H9 (cell line): ENCODE measurements at regions not wholly inside any gene's neighbourhood (a gene's known extent, or its start where the extent isn't known, plus 50 kb on each side); places are given as distances from the start of the nearest gene placed in this dataset.

Experiments
- DNase-seq: peaks from one replicate; pipeline ENCODE4 v3.0.0-alpha.2; 2017
- H2AFZ ChIP-seq: one replicate; pipeline ENCODE4 v1.6.1; 2013; ENCODE audit warnings: mild to moderate bottlenecking, low read length, control low read depth, moderate library complexity
- H2AK5ac ChIP-seq: 2 replicates; pipeline ENCODE4 v1.6.1; 2013; ENCODE audit warnings: low read length, control low read depth, mixed read lengths; ENCODE audit not compliant: insufficient read length
- H2BK120ac ChIP-seq: one replicate; pipeline ENCODE4 v1.6.1; 2013; ENCODE audit warnings: low read depth, mild to moderate bottlenecking, low read length, control low read depth, inconsistent platforms; ENCODE audit not compliant: poor library complexity, severe bottlenecking
- H2BK12ac ChIP-seq: 2 replicates; pipeline ENCODE4 v1.6.1; 2013; ENCODE audit warnings: low read length, control low read depth, mixed read lengths, low read depth; ENCODE audit not compliant: insufficient read length
- H2BK15ac ChIP-seq: 2 replicates; pipeline ENCODE4 v1.6.1; 2013; ENCODE audit warnings: low read depth, low read length, control low read depth
- H2BK20ac ChIP-seq: one replicate; pipeline ENCODE4 v1.6.1; 2013; ENCODE audit warnings: low read depth, mild to moderate bottlenecking, low read length, control low read depth, inconsistent platforms; ENCODE audit not compliant: poor library complexity, severe bottlenecking
- H2BK5ac ChIP-seq: 2 replicates; pipeline ENCODE4 v1.6.1; 2013; ENCODE audit warnings: low read length, control low read depth, mixed read lengths; ENCODE audit not compliant: insufficient read length
- H3K14ac ChIP-seq: 2 replicates; pipeline ENCODE4 v1.6.1; 2013; ENCODE audit warnings: low read length, control low read depth; ENCODE audit not compliant: insufficient read depth
- H3K18ac ChIP-seq: 2 replicates; pipeline ENCODE4 v1.6.1; 2013; ENCODE audit warnings: low read depth, mild to moderate bottlenecking, mixed read lengths, low read length, control low read depth; ENCODE audit not compliant: insufficient read length
- H3K23ac ChIP-seq: 2 replicates; pipeline ENCODE4 v1.6.1; 2013; ENCODE audit warnings: low read length, control low read depth, mixed read lengths, low read depth; ENCODE audit not compliant: insufficient read length
- H3K23me2 ChIP-seq: 2 replicates; pipeline ENCODE4 v1.6.1; 2013; ENCODE audit warnings: low read depth, mild to moderate bottlenecking, mixed read lengths, low read length, control low read depth; ENCODE audit not compliant: insufficient read length, poor library complexity, severe bottlenecking
- H3K27ac ChIP-seq: 2 replicates; pipeline ENCODE4 v1.5.1; 2013; ENCODE audit warnings: low read length, control low read depth, mixed read lengths, low read depth; ENCODE audit not compliant: insufficient read length
- H3K27me3 ChIP-seq: 2 replicates; pipeline ENCODE4 v1.6.1; 2013; ENCODE audit warnings: low read length, control low read depth, inconsistent platforms; ENCODE audit not compliant: insufficient read depth
- H3K4ac ChIP-seq: 2 replicates; pipeline ENCODE4 v1.6.1; 2013; ENCODE audit warnings: low read depth, mild to moderate bottlenecking, control low read depth, inconsistent platforms, low read length, moderate library complexity
- H3K4me1 ChIP-seq: 2 replicates; pipeline ENCODE4 v1.6.1; 2013; ENCODE audit warnings: low read length, control low read depth, inconsistent platforms; ENCODE audit not compliant: insufficient read depth
- H3K4me2 ChIP-seq: 2 replicates; pipeline ENCODE4 v1.6.1; 2013; ENCODE audit warnings: low read length, control low read depth, mixed read lengths; ENCODE audit not compliant: insufficient read length, insufficient read depth
- H3K56ac ChIP-seq: 2 replicates; pipeline ENCODE4 v1.6.1; 2013; ENCODE audit warnings: low read depth, mild to moderate bottlenecking, mixed read lengths, low read length, control low read depth; ENCODE audit not compliant: insufficient read length
- H3K79me1 ChIP-seq: 2 replicates; pipeline ENCODE4 v1.6.1; 2013; ENCODE audit warnings: low read depth, mild to moderate bottlenecking, moderate library complexity, low read length, control low read depth, inconsistent platforms; ENCODE audit not compliant: insufficient read depth, poor library complexity, severe bottlenecking
- H3K79me2 ChIP-seq: 2 replicates; pipeline ENCODE4 v1.6.1; 2013; ENCODE audit warnings: low read length, control low read depth, inconsistent platforms; ENCODE audit not compliant: insufficient read depth
- H3K9ac ChIP-seq: 2 replicates; pipeline ENCODE4 v1.6.1; 2013; ENCODE audit warnings: low read length, control low read depth, mixed read lengths; ENCODE audit not compliant: insufficient read length; ENCODE audit errors: extremely low read depth
- H3K9me3 ChIP-seq: one replicate; pipeline ENCODE4 v1.6.1; 2013; ENCODE audit warnings: low read depth, low read length, inconsistent platforms; ENCODE audit not compliant: control insufficient read depth
- H3T11ph ChIP-seq: one replicate; pipeline ENCODE4 v1.6.1; 2013; ENCODE audit warnings: mild to moderate bottlenecking, low read length, control low read depth, inconsistent platforms
- H4K20me1 ChIP-seq: one replicate; pipeline ENCODE4 v1.6.1; 2013; ENCODE audit not compliant: control insufficient read depth, insufficient read length, insufficient read depth
- H4K5ac ChIP-seq: 2 replicates; pipeline ENCODE4 v1.6.1; 2013; ENCODE audit warnings: low read depth, mild to moderate bottlenecking, mixed read lengths, low read length, control low read depth; ENCODE audit not compliant: insufficient read length
- H4K8ac ChIP-seq: replicated peaks from 2 replicates; pipeline ENCODE4 v1.6.1; 2013; ENCODE audit warnings: low read length, control low read depth, mixed read lengths, low read depth; ENCODE audit not compliant: insufficient read length
- H4K91ac ChIP-seq: 2 replicates; pipeline ENCODE4 v1.6.1; 2013; ENCODE audit warnings: low read depth, mild to moderate bottlenecking, moderate library complexity, mixed read lengths, low read length, control low read depth; ENCODE audit not compliant: insufficient read length
- H3K27ac Mint-ChIP-seq, 3 experiments: 2 replicates in 2 of 3; 3 replicates in 1 of 3; pipeline ENCODE4 v1.8.0; 2020 to 2021; ENCODE audit warnings: mixed read lengths in 3 of 3, mild to moderate bottlenecking in 1 of 3, moderate library complexity in 1 of 3
- H3K27me3 Mint-ChIP-seq: 2 replicates; pipeline ENCODE4 v1.8.0; 2021; ENCODE audit warnings: low read depth, mild to moderate bottlenecking, moderate library complexity, mixed read lengths
- H3K36me3 Mint-ChIP-seq, 3 experiments: 2 replicates in 2 of 3; 3 replicates in 1 of 3; pipeline ENCODE4 v1.8.0; 2020 to 2021; ENCODE audit warnings: low read depth in 3 of 3, mixed read lengths in 3 of 3; ENCODE audit not compliant: insufficient read depth in 1 of 3
- H3K4me1 Mint-ChIP-seq, 2 experiments: 2 replicates each; pipeline ENCODE4 v1.8.0; 2020; ENCODE audit warnings: mixed read lengths in 2 of 2
- H3K4me3 Mint-ChIP-seq, 2 experiments: 2 replicates in 1 of 2; 3 replicates in 1 of 2; pipeline ENCODE4 v1.8.0; 2020 to 2021; ENCODE audit warnings: mild to moderate bottlenecking in 2 of 2, mixed read lengths in 2 of 2, moderate library complexity in 1 of 2
- H3K9me3 Mint-ChIP-seq, 2 experiments: 2 replicates in 1 of 2; 3 replicates in 1 of 2; pipeline ENCODE4 v1.8.0; 2020; ENCODE audit warnings: mild to moderate bottlenecking in 2 of 2, mixed read lengths in 2 of 2, moderate library complexity in 1 of 2
- WGBS: extraction: QIAGEN DNeasy Blood & Tissue Kit; methylation state at CpG from one replicate; pipeline ENCODE4 v1.1.7; 2013; ENCODE audit warnings: missing lambda C conversion rate, low lambda C conversion rate, mixed read lengths; ENCODE audit not compliant: insufficient read length; ENCODE audit errors: extremely low coverage; 5-methylcytosine and 5-hydroxymethylcytosine counted together
- TF ChIP-seq, protein P1 (sequence below): fragments of 200-600 bp; sonication (generic); conservative IDR thresholded peaks from 3 replicates; pipeline ENCODE4 v1.8.0; 2021; ENCODE audit warnings: antibody characterized with exemption, mild to moderate bottlenecking

DNA sequence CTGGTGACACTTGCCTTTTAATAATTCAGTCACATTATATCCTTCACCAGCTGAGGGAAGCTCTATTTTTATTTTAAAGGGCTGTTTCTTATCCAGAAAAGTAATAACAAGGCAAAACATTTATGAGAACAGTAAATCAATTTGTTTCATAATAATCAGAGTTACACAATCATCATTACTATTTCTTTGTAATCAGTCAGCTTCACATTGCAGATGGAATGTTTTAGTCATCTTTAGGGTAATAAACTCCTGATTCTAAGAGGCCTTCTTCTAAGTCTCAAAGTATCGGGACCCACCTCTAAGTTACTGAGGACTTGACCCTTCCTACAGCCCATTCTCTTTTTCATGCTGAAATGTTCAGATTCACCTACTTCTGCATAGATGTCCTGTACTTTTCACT is 298.3 kb upstream of the TGFBR2 start:
- no peak overlapping the region for H2AFZ ChIP-seq
- H3K79me1 ChIP-seq = no peaks in the 10 kb centered on the region
- H3K27me3 ChIP-seq = no peaks in the 10 kb centered on the region
- no peak overlapping the region for H3K27ac ChIP-seq
- no peak overlapping the region for H2AK5ac ChIP-seq
- H3K14ac ChIP-seq = no peak overlapping the region
- no CpG with 5 or more reads among the region's 1 CpG for WGBS
- H4K5ac ChIP-seq = no peak overlapping the region
- no peak overlapping the region for H3K23ac ChIP-seq
- H3K27ac Mint-ChIP-seq = no peak overlapping the region
- H3K9me3 ChIP-seq = no peaks in the 10 kb centered on the region
- H3K36me3 Mint-ChIP-seq = peaks cover 3 to 5% (median 4%) of the 10 kb centered on the region in 3 experiments; a peak in 6 of 7 replicates
- no peak overlapping the region for H3K56ac ChIP-seq
- no peak overlapping the region for H4K91ac ChIP-seq
- H3K4ac ChIP-seq = no peak overlapping the region
- no peak overlapping the region for H3T11ph ChIP-seq
- H2BK20ac ChIP-seq = no peak overlapping the region
- no peak overlapping the region for H3K18ac ChIP-seq
- H3K4me2 ChIP-seq = no peak overlapping the region
- no peak overlapping the region for H2BK12ac ChIP-seq
- no peak overlapping the region for H4K8ac ChIP-seq
- H4K20me1 ChIP-seq = no peaks in the 10 kb centered on the region
- no peak overlapping the region for H2BK120ac ChIP-seq
- H3K23me2 ChIP-seq = no peaks in the 10 kb centered on the region
- H2BK5ac ChIP-seq = no peak overlapping the region
- H3K9ac ChIP-seq = no peak overlapping the region
- H3K9me3 Mint-ChIP-seq = peaks cover 4 to 6% of the 10 kb centered on the region in 2 experiments
- H2BK15ac ChIP-seq = no peak overlapping the region
- no peaks in the 10 kb centered on the region for H3K79me2 ChIP-seq
- DNase-seq = no peak
- TF ChIP-seq, protein P1, sequence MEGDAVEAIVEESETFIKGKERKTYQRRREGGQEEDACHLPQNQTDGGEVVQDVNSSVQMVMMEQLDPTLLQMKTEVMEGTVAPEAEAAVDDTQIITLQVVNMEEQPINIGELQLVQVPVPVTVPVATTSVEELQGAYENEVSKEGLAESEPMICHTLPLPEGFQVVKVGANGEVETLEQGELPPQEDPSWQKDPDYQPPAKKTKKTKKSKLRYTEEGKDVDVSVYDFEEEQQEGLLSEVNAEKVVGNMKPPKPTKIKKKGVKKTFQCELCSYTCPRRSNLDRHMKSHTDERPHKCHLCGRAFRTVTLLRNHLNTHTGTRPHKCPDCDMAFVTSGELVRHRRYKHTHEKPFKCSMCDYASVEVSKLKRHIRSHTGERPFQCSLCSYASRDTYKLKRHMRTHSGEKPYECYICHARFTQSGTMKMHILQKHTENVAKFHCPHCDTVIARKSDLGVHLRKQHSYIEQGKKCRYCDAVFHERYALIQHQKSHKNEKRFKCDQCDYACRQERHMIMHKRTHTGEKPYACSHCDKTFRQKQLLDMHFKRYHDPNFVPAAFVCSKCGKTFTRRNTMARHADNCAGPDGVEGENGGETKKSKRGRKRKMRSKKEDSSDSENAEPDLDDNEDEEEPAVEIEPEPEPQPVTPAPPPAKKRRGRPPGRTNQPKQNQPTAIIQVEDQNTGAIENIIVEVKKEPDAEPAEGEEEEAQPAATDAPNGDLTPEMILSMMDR = no peak
- no peak overlapping the region for H3K4me3 Mint-ChIP-seq
- H3K27me3 Mint-ChIP-seq = no peaks in the 10 kb centered on the region
- peaks cover 0 to 2% of the 10 kb centered on the region in 2 experiments; a peak in 1 of 4 replicates for H3K4me1 Mint-ChIP-seq
- H3K4me1 ChIP-seq = no peaks in the 10 kb centered on the region
